GM18511 (cell line): ENCODE measurements at regions not wholly inside any gene's neighbourhood (a gene's known extent, or its start where the extent isn't known, plus 50 kb on each side); places are given as distances from the start of the nearest gene placed in this dataset.
"Not testable (repeated sequence)": the region's sequence is repeated elsewhere in the genome, so short reads cannot be mapped to it uniquely, and the experiment has no call there.

ENCODE experiments used
- ATAC-seq: cut with Tn5 transposase; IDR thresholded peaks from one replicate; pipeline ENCODE4 v1.9.1; 2021; ENCODE audit warnings: mild to moderate bottlenecking, moderate library complexity; ENCODE audit not compliant: unreplicated experiment

- ATAC-seq = no peak
Observed at GRCh38 chr5:8693341-8693844, 824.4 kb downstream of the MTRR start.

DNA sequence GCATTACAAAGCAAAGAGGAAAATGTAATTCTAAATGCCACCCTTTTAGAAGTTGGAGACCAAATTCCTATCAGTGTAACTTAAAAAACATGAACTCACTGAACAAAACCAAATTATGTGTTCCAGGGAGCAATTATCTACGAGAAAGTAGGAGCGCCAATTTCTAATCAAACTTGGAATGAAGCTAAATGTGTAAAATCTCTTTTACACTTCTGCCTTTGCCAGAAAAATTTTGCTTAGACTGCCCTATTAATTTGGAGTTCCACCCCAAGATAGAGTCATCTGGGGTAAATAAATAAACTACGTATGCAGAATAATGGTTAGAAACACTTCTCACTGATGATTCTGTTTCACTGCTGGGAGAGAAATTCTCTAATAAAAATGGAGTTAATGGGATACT lies 825.6 kb downstream of the MTRR start:
- ATAC-seq = no peak

DNA sequence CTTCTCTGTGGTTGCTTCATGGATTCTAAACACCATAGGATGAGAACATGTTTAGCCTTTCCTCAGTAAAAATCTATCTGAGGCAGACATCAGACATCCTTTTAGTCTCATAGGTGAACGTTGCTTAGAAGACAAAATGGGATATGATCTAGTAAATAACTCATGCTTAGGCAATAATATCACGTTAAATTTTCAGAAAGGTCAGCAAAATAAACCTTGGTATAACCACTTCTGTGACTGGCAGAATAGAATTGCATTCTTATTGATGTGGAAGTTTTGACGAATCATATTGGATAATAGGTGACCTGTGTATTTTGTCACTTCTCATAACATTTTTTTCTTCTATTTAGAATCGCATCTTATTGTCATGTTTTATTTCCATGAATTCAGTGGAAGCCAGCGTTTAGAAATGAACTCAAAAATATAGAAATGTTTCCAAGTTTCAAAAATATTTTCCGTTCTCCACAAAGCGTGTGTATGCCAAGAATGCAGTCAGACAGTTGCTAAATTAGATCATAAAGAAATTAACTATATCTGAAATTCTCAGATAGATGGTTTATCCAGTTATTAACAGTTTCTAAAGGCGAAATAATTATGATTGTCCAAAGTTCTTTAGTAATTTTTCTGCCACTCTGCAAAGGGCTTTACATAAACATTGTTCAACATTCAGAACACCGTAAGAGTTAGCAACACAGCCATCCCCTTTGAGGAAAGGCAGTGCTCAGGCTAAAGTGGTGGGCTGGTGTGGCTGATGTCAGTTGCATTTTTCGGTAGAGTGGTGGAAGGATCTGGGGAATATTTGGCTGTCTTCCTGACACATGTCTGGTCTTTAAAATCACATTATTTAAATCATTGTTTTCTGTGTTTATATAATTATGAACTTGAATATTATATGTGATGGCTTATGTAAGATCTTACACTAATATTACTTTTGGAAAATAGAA lies 827.2 kb downstream of the MTRR start:
- ATAC-seq = no peak

DNA sequence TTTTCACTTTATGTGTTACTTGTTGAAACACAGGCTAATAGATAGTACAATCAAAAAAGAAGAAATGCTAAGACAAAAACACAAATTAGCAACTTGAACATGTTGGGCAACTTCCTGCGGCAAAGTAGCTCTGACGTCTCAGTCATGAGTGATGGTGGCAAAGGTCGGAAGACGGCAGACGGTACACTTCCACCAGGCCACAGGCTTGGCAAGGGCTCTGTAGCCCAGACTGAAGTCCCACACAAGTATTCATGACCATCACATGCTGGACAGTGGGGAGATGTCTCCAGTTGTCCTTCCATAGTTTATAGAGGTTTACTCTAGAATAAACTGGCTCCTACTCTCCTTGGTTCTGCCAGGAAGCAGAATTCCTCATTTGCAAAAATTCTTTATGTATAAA lies 831.3 kb downstream of the MTRR start:
- no peak for ATAC-seq

- ATAC-seq = no peak
Observed at GRCh38 chr5:8700671-8701070, 831.7 kb downstream of the MTRR start.

DNA sequence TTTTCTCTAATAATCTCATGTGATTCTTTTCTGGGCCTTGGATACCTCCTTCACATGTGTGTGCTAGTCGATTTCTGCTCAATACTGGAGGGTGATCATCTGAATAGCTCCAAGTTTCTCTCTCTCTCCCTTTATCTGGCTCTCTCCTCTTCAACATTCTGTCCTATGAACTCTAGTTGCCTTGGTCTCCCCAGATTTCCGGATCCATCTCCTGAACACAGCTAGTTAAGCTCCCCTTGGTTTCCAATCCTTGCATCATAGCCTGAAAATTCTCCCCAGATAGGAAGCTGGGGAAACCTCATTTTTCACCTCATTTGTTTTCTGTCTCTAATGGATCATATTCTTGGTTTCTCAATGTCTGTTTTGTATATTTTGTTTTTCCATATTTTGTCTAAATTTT lies 832.3 kb downstream of the MTRR start:
- ATAC-seq = no peak

DNA sequence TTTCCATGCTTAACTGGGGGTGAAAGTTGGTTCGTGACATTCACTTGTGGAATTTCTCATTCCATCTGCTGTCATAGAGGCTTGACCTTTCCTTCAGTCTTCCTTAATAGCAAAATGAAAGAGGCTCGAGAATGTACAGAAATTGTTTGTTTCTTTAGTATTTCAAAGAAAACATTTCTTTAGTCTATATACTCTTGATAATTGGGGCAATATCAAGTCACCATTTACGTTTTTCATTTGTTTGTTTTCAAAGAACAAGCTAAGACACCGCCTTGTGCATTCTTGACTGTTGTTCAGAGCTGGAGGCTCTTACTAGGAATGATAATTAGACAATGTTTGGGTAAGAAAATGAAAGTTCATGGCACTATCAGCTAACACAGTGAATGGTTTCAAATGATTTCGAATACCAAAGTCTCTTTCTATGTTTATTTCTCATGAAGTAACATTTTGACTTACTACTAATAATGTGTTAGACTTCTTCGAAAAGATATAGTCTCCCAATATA lies 835.4 kb downstream of the SEMA5A start:
- ATAC-seq = no peak

- ATAC-seq = no peak
Observed at GRCh38 chr5:8714198-8714597, 831.7 kb downstream of the SEMA5A start.

GRCh38 chr5:8714861-8715260 lies 831.0 kb downstream of the SEMA5A start:
- ATAC-seq = no peak

DNA sequence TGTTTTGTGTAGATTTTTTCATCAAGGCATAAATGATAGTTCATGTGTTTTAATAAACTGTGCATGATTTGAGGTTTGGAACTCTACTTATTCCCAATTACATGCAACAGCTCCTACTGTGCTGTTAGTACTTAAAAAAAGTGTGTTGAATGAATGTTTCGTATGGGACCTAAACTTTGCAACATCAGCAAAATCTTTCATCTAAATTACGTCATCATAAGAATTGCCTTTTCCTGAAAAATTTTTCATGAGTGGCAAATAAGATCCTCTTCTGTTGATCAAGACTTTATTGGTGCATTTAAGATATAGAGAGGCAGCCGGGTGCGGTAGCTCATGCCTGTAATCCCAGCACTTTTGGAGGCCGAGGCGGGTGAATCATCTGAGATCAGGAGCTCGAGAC lies 826.1 kb downstream of the SEMA5A start:
- no peak for ATAC-seq

GRCh38 chr5:8720506-8720905 lies 825.4 kb downstream of the SEMA5A start:
- no peak for ATAC-seq

DNA sequence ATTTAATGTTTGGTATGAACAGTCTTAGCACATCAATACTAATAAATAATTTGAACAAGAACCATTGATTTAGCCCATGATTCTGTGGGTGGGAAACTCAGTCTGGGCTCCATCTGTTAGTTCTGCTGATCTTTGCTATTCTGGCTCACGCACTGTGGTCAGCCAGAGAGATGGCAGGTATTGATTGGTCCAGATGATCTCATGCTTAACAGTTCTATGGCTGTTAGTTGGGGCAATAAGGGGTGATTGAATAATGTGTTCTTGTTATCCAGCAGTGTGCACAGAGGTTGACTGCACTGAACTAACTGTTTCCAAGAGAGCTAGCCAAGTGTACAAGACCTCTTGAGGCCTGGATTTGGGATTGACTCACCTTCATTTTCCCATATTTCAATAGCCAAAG lies 824.3 kb downstream of the SEMA5A start:
- no peak for ATAC-seq

- ATAC-seq = no peak
Observed at GRCh38 chr5:8726383-8727036, 819.4 kb downstream of the SEMA5A start.

GRCh38 chr5:8727396-8727795 lies 818.5 kb downstream of the SEMA5A start:
- ATAC-seq = no peak

- no peak for ATAC-seq
Observed at GRCh38 chr5:8729437-8729836, 816.4 kb downstream of the SEMA5A start.

GRCh38 chr5:8730194-8730593 lies 815.7 kb downstream of the SEMA5A start:
- ATAC-seq = no peak

GRCh38 chr5:8731110-8731509 lies 814.8 kb downstream of the SEMA5A start:
- not testable (repeated sequence) for ATAC-seq

DNA sequence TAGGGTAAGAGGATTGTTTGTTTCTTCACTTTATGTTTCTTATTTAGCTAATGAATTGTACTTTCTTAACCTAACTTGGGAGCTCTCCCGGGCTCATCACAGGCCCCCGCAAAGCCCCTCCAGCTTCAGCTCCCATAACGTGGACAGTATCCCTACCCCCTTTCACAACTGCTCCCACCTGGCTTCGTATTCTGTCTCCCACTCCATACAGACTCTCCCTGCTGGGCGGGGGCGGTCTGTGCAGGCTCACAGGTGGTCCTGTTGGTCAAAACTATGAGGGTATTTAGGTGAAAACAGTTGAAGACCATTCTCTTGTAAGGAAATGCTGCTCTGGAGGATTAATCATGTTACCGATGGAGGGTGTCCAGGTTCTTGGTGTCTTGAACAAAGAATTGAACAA lies 805.3 kb downstream of the SEMA5A start:
- no peak for ATAC-seq

DNA sequence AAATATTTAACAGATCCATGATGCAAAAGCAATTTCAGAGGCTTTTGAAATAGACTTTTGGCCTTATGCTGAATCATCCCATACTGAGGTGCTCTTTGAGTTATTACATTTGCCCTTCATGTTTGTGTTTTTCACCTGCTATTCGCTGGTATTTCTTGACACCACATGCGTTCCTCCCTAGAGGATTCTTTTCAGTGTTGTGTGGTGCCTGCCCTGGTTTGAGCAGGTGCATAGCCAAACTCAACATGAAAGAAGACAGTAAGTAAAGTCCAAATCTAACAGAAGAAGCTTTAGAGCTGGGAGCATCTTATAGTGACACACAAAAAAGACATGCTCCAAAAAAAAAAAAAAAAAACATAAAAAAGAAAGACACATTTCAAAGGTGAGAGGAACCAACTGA lies 796.3 kb downstream of the SEMA5A start:
- ATAC-seq = no peak

DNA sequence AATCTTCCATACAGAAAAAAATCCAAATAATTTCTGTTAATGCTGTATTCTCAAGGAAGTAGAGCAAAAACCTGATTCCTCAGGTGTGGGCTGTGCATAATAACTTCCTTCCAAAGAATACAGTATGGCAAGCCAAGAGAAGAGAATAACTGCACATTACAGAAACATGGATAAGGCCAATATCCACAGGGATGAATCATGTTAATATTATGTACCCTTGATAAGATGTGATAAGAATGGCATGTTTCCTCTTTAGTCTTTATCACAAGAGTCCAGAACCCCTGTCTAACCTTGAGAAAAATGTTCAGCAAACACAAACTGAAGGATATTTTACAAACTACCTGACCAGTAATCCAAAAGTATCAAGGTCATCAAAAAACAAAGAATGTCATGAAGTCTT lies 795.8 kb downstream of the SEMA5A start:
- ATAC-seq = no peak

- no peak for ATAC-seq
Observed at GRCh38 chr5:8751971-8752370, 793.9 kb downstream of the SEMA5A start.

DNA sequence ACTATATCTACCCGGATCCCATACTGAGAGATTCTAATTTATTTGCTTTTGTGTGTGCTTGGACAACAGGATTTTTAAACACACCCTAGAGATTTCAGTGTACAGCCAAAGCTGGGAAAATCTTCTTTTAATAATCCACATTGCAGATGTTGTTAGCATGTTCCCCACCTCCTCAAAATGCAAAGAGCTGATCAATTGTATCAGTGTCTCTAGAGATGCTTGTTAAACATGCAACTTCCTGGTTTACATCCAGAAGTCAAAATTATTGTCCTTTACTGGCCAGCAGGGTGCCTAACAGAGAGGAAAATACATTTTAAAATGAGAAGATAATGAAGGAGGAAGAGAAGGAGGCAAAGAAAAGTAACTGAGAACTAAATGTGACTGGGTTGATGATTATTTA lies 793.3 kb downstream of the SEMA5A start:
- no peak for ATAC-seq
